Left ventricle myocardium inferior (tissue), 1 donor: ENCODE measurements at regions not wholly inside any gene's neighbourhood (a gene's known extent, or its start where the extent isn't known, plus 50 kb on each side); places are given as distances from the start of the nearest gene placed in this dataset.
"Not testable (repeated sequence)": the region's sequence is repeated elsewhere in the genome, so short reads cannot be mapped to it uniquely, and the experiment has no call there.

Experiments
- DNase-seq: peaks from one replicate; pipeline ENCODE4 v3.0.0-alpha.2; 2020
- H3K27ac ChIP-seq: fragments of 200-600 bp; replicated peaks from 2 replicates; pipeline ENCODE4 v1.8.0; 2021
- H3K27me3 ChIP-seq: fragments of 200-600 bp; 2 replicates; pipeline ENCODE4 v1.8.0; 2021; ENCODE audit warnings: low read depth
- H3K36me3 ChIP-seq: fragments of 200-600 bp; 2 replicates; pipeline ENCODE4 v1.8.0; 2021
- H3K4me1 ChIP-seq: fragments of 200-600 bp; 2 replicates; pipeline ENCODE4 v1.8.0; 2021
- H3K4me3 ChIP-seq: fragments of 200-600 bp; 2 replicates; pipeline ENCODE4 v1.8.0; 2021; ENCODE audit warnings: mild to moderate bottlenecking, moderate library complexity
- H3K9me3 ChIP-seq: fragments of 200-600 bp; replicated peaks from 2 replicates; pipeline ENCODE4 v1.8.0; 2021
- intact Hi-C: fragments of 100-400 bp; cut with micrococcal nuclease; formaldehyde crosslinking; loops from one replicate; pipeline ENCODE4 v1.11.0; 2022
- TF ChIP-seq, protein P1 (sequence below): fragments of 200-600 bp; IDR thresholded peaks from 2 replicates; pipeline ENCODE4 v1.8.0; 2021; ENCODE audit warnings: antibody characterized with exemption, mild to moderate bottlenecking, borderline replicate concordance
- donor health status: DM: no; HTN: yes; CAD: no; lungs with severe emphysema.

DNA sequence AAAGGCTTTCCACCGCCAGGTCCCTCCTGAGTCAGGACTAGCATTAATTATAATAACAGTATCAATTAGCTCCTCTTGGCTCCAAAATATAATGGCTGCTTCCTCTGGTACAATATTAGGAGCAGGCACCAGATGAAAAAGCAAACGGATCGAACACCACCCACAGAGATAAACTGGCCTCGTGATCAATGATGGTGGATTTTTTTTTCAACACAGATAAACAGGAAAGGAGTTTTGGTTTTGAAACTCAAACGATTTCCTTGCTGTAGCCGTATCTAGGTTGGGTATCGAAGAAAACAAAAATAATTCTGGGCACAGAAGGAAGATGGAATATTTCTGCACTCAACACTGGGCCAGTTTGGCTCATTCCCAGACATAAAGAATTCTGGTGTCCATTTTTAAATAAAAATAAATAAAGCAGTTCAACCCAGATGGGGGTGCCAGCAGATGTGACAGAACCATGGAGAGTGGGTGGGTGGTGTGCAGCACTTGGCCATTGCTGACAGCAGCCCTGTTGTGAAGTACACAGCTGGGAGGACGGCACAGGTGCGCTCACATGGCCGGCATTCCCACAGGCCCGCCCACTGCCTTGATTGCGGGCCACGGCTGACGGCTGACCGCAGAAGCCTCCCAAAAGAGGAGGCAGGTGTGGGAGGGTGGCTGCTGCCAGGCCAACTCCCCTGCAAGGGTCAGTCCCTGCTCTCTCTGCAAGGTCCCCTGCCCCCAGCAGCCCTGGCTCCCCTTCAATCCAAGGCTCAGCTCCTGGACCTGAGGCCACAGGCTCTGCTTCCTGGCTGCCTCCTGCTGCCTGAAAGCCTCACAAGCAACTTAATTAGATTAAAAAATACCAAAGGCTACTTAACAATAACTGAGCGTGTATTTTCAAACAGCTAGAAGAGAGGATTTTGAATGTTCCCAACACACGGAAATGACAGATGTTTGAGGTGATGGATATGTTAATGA lies 351.9 kb upstream of the ID2 start:
- intact Hi-C loops: no loop called here
- TF ChIP-seq, protein P1, sequence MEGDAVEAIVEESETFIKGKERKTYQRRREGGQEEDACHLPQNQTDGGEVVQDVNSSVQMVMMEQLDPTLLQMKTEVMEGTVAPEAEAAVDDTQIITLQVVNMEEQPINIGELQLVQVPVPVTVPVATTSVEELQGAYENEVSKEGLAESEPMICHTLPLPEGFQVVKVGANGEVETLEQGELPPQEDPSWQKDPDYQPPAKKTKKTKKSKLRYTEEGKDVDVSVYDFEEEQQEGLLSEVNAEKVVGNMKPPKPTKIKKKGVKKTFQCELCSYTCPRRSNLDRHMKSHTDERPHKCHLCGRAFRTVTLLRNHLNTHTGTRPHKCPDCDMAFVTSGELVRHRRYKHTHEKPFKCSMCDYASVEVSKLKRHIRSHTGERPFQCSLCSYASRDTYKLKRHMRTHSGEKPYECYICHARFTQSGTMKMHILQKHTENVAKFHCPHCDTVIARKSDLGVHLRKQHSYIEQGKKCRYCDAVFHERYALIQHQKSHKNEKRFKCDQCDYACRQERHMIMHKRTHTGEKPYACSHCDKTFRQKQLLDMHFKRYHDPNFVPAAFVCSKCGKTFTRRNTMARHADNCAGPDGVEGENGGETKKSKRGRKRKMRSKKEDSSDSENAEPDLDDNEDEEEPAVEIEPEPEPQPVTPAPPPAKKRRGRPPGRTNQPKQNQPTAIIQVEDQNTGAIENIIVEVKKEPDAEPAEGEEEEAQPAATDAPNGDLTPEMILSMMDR: no peak
- H3K9me3 ChIP-seq: no peaks in the 10 kb centered on the region
- no peaks in the 10 kb centered on the region for H3K27me3 ChIP-seq
- H3K4me1 ChIP-seq: no peaks in the 10 kb centered on the region
- no peak overlapping the region for H3K4me3 ChIP-seq
- H3K27ac ChIP-seq: no peak overlapping the region
- no peaks in the 10 kb centered on the region for H3K36me3 ChIP-seq
- no peak for DNase-seq

DNA sequence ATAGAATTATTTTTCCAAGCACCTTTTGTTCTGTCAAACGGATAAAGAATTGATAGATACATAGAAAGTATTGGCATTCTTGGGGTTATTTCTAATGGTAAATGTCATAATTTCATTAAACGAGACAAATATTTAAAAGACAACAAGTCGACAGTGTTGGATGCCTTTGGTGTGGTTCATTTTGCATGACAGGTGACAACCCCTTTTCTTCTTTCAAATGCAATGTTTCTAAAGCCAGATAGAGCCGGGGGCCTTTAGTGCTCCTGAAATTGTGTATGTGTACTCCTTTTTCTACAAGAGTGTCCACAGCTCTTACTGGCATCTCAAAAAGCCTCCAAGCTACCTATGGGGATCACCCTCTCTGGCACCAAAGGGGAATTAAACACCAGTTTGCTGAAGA lies 350.8 kb upstream of the ID2 start:
- TF ChIP-seq, protein P1: no peak
- intact Hi-C loops: no loop called here

DNA sequence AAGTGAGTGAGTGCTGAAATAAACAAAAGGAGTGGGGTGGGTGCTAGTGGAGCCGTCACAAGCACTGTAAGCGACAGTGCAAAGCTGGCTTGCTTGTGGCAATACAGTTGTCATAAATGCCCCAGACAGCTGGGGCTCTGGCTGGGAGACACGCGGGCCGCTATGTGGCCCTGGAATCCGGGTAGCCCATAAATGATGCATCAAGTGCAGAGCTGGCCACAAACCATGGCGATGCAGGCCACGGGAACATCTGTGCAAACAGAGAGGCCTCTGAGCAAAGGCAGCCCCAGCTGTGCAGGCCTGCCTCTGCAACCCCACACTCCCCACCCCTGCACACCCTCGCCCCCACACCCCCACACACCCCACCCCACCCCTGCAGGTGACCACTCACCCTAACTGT lies 349.2 kb upstream of the ID2 start:
- TF ChIP-seq, protein P1: no peak
- Histone ChIP-seq H3K4me3 (no peak overlapping the region), H3K27ac (no peak overlapping the region), H3K36me3 (no peaks in the 10 kb centered on the region), H3K4me1 (no peaks in the 10 kb centered on the region), H3K9me3 (no peaks in the 10 kb centered on the region), H3K27me3 (no peaks in the 10 kb centered on the region)
- intact Hi-C loops: no loop called here
- no peak for DNase-seq

More for the DNA sequence above, 350.8 kb upstream of the ID2 start:
- Histone ChIP-seq H3K4me3 (no peak overlapping the region), H3K36me3 (no peaks in the 10 kb centered on the region), H3K27ac (no peak overlapping the region), H3K9me3 (no peaks in the 10 kb centered on the region), H3K27me3 (no peaks in the 10 kb centered on the region), H3K4me1 (no peaks in the 10 kb centered on the region)
- DNase-seq: no peak

DNA sequence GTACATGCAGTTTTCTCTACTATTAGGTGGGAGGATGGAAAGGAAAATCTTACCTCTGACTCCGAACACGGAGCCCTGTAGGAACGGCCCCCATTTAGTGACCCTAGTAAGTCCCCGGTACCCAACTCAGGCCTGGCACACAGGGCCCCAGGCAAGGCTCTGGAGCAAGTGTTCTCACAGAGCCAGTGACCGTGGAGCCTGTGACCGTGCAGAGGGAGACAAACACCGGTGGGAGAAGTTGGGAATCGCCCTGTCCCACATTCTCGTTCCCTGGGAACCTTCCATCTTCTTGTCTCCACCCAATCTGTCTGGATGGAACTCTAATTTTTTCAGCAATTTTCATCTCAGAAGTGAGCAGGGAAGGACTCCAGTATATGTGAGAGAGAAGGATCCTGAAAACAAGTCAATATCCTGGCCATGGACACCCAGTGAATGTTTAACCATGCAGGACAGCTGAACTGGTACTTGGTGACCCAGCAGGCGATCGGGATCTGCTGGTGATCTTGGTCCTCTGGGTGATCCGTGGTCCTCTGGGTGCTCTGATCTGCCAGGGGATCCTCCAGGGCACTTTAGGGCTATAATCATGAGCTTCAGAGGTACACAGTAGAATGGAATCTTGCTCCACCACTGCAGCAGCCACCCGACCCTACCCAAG lies 348.6 kb upstream of the ID2 start:
- no peak overlapping the region for H3K4me3 ChIP-seq
- intact Hi-C loops: no loop called here
- H3K4me1 ChIP-seq: no peaks in the 10 kb centered on the region
- TF ChIP-seq, protein P1: no peak
- no peak overlapping the region for H3K27ac ChIP-seq
- H3K9me3 ChIP-seq: no peaks in the 10 kb centered on the region
- no peaks in the 10 kb centered on the region for H3K27me3 ChIP-seq
- DNase-seq: no peak
- no peaks in the 10 kb centered on the region for H3K36me3 ChIP-seq

DNA sequence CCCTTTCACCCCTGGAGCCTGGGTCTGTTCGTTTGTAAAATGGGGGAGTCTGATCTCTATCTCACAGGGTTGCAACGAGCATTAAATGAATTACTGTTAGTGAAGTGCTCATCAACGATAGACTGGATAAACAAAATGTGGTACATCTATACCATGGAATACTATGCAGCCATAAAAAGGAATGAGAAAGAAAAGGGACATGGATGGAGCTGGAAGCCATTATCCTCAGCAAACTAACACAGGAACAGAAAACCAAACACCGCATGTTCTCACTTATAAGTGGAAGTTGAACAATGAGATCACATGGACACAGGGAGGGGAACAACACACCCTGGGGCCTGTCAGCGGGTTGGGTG lies 348.0 kb upstream of the ID2 start:
- H3K27me3 ChIP-seq, H3K4me3 ChIP-seq, intact Hi-C loops: not testable (repeated sequence)

DNA sequence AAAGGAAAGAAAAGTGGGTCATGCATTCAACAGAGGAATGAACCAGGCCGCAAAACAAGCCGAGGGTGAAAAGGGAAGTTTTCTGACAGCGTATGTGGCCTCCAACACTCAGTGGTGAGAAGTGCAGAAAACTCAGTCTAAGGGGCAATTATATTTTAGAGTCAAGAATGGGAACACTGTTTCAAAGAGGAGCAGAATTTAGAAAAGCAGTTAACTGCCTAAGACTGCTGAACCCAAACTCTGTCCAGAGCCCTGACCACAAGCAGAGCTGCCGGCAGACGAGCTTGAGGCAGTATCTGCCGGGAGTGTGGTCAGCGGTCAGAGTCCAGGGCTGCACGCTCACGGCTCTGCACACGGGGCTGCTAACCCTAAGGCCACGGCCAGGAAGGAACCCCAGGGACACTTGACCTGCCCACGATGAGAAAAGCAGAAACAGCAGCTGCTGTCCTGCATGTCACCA lies 347.0 kb upstream of the ID2 start:
- intact Hi-C loops: no loop called here
- Histone ChIP-seq H3K4me3 (no peak overlapping the region), H3K9me3 (no peaks in the 10 kb centered on the region), H3K27ac (no peak overlapping the region), H3K36me3 (no peaks in the 10 kb centered on the region), H3K27me3 (no peaks in the 10 kb centered on the region), H3K4me1 (no peaks in the 10 kb centered on the region)
- TF ChIP-seq, protein P1: no peak
- no peak for DNase-seq

More for the DNA sequence above, 348.0 kb upstream of the ID2 start:
- DNase-seq, H3K27ac ChIP-seq, H3K36me3 ChIP-seq, H3K4me1 ChIP-seq, H3K9me3 ChIP-seq: not testable (repeated sequence)
